Suprapubic skin (tissue), 3 donors: ENCODE measurements at regions not wholly inside any gene's neighbourhood (a gene's known extent, or its start where the extent isn't known, plus 50 kb on each side); places are given as distances from the start of the nearest gene placed in this dataset.

Experiments
- EP300 ChIP-seq: sonication (generic); formaldehyde crosslinking; IDR thresholded peaks from one replicate; pipeline ENCODE4 v1.6.1; 2017; ENCODE audit warnings: antibody characterized with exemption
- POLR2A ChIP-seq, 2 donors: fragments of 450-650 bp; IDR thresholded peaks; one replicate each; pipeline ENCODE4 v1.6.1; 2017; ENCODE audit warnings: antibody characterized with exemption in 2 of 2, mild to moderate bottlenecking in 2 of 2, moderate library complexity in 2 of 2
- TF ChIP-seq, protein P1 (sequence below), 2 donors: fragments of 200-600 bp in 1 of 2; fragments of 450-650 bp in 1 of 2; sonication (generic) in 1 of 2; IDR thresholded peaks; one replicate each; pipeline ENCODE4 v1.5.1; 2016 to 2019; ENCODE audit warnings: antibody characterized with exemption in 2 of 2, mild to moderate bottlenecking in 1 of 2, moderate library complexity in 1 of 2

DNA sequence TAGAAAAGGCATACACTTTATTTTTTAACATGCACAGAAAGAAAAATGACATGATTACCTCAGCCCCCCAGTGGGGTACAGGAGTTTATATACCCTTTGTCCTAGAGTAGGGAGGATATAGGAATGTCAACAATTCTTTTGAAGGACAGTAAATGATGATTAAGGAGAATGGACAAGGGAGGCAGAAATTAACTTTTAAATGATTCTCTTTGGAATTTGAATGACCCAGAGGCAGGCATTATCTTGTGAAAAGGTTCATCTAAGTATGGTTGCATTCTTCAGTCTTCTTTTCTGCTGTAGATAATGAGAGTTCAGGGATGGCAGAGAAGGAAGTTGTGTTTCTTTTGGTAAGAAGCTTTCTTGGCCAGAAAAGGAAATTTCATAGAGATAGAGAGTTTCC, 971.3 kb downstream of the CNTNAP5 start:
- TF ChIP-seq, protein P1, sequence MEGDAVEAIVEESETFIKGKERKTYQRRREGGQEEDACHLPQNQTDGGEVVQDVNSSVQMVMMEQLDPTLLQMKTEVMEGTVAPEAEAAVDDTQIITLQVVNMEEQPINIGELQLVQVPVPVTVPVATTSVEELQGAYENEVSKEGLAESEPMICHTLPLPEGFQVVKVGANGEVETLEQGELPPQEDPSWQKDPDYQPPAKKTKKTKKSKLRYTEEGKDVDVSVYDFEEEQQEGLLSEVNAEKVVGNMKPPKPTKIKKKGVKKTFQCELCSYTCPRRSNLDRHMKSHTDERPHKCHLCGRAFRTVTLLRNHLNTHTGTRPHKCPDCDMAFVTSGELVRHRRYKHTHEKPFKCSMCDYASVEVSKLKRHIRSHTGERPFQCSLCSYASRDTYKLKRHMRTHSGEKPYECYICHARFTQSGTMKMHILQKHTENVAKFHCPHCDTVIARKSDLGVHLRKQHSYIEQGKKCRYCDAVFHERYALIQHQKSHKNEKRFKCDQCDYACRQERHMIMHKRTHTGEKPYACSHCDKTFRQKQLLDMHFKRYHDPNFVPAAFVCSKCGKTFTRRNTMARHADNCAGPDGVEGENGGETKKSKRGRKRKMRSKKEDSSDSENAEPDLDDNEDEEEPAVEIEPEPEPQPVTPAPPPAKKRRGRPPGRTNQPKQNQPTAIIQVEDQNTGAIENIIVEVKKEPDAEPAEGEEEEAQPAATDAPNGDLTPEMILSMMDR (IDR thresholded peaks at IDR 0.05) = no peak
- TF ChIP-seq EP300 (no peak), POLR2A (IDR thresholded peaks at IDR 0.05) (no peak)
